ENCODE measurements at regions not wholly inside any gene's neighbourhood (a gene's known extent, or its start where the extent isn't known, plus 50 kb on each side); places are given as distances from the start of the nearest gene placed in this dataset.

- Histone ChIP-seq H3K79me2 (ENCODE audit: low read depth) (no peaks in the 10 kb centered on the region), H3K27me3 (ENCODE audit: insufficient read depth, low read depth) (peaks cover 31% of the 10 kb centered on the region), H3F3A (ENCODE audit: insufficient read depth, low read depth) (no peaks in the 10 kb centered on the region), H3K9me3 (ENCODE audit: insufficient read depth, low read depth) (no peaks in the 10 kb centered on the region), H3K9me2 (ENCODE audit: insufficient read depth) (0 out of 2 replicates have a peak, but pooled peaks cover under 1% of the 10 kb centered on the region), H3K27ac (no peak overlapping the region), H3K4me2 (no peak overlapping the region), H3K4me1 (replicated peaks; ENCODE audit: insufficient read depth) (no peaks in the 10 kb centered on the region), H2AFZ (no peak overlapping the region), H4K20me1 (ENCODE audit: insufficient read depth) (no peaks in the 10 kb centered on the region), H3K36me3 (ENCODE audit: low read depth) (no peaks in the 10 kb centered on the region), H3K4me3 (no peak overlapping the region)
- intact Hi-C loops (cut with micrococcal nuclease; ENCODE audit: unreplicated experiment) = no loop called here
- ChIA-PET CTCF (no interaction called here), POLR2A (ENCODE audit: unreplicated experiment) (no interaction called here)
- no peak for TF ChIP-seq EZH2 (IDR thresholded peaks at IDR 0.05; ENCODE audit: low read depth)
- no peak for TF ChIP-seq CTCF (conservative IDR thresholded peaks at IDR 0.05)
- no TSS peak for BruUV-seq (replicated peaks)
- DNase-seq = no peak
Measured at GRCh38 chr2:30037016-30037415, 109.8 kb upstream of the YPEL5 start.

GRCh38 chr2:30038419-30038818 lies 108.4 kb upstream of the YPEL5 start:
- BruUV-seq (replicated peaks) = no TSS peak
- CTCF ChIA-PET = no interaction called here

DNA sequence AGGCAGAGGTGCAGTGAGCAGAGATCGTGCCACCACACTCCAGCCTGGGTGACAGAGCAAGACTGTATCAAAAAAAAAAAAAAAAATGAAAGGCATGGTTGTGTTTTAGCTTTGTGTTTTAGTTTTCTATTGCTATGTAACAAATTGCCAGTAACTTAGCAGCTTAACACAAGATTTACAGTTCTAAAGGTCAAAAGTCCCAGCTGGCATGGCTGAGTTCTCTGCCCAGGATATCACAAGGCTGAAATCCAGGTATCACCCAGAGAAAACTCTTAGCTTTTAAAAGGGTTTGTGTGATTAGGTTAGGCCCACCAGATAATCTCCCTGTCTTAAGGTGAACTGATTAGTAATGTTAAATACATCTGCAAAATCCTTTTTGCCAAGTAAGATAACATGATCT lies 107.7 kb upstream of the YPEL5 start:
- no peak overlapping the region for H3K4me3 ChIP-seq
- intact Hi-C loops (cut with micrococcal nuclease; ENCODE audit: unreplicated experiment) = no loop called here
- H3K36me3 ChIP-seq (ENCODE audit: low read depth) = no peaks in the 10 kb centered on the region
- no peaks in the 10 kb centered on the region for H3F3A ChIP-seq (ENCODE audit: insufficient read depth, low read depth)
- no peaks in the 10 kb centered on the region for H3K79me2 ChIP-seq (ENCODE audit: low read depth)
- no peak overlapping the region for H3K27ac ChIP-seq
- peaks cover 35% of the 10 kb centered on the region for H3K27me3 ChIP-seq (ENCODE audit: insufficient read depth, low read depth)
- BruUV-seq (replicated peaks) = no TSS peak
- no peaks in the 10 kb centered on the region for H4K20me1 ChIP-seq (ENCODE audit: insufficient read depth)
- DNase-seq = no peak
- ChIA-PET CTCF (interaction anchor here (0.6 kb wide), 1 partner anchor 255 kb away, joined by 3 read pairs; no protein-coding TSS in a partner anchor), POLR2A (ENCODE audit: unreplicated experiment) (interaction anchor here (0.6 kb wide), 1 partner anchor 624 kb away, joined by 4 read pairs; no protein-coding TSS in a partner anchor)
- no peak overlapping the region for H2AFZ ChIP-seq
- no peaks in the 10 kb centered on the region for H3K4me1 ChIP-seq (replicated peaks; ENCODE audit: insufficient read depth)
- H3K9me2 ChIP-seq (ENCODE audit: insufficient read depth) = no peaks in the 10 kb centered on the region
- no peak for TF ChIP-seq CTCF (conservative IDR thresholded peaks at IDR 0.05)
- TF ChIP-seq EZH2 (IDR thresholded peaks at IDR 0.05; ENCODE audit: low read depth) = no peak
- no peaks in the 10 kb centered on the region for H3K9me3 ChIP-seq (ENCODE audit: insufficient read depth, low read depth)
- H3K4me2 ChIP-seq = no peak overlapping the region

More at GRCh38 chr2:30038419-30038818, 108.4 kb upstream of the YPEL5 start:
- H4K20me1 ChIP-seq (ENCODE audit: insufficient read depth) = no peaks in the 10 kb centered on the region
- H2AFZ ChIP-seq = no peak overlapping the region
- POLR2A ChIA-PET (ENCODE audit: unreplicated experiment) = interaction anchor here (0.6 kb wide), 1 partner anchor 623 kb away, joined by 4 read pairs; no protein-coding TSS in a partner anchor
- no peaks in the 10 kb centered on the region for H3K36me3 ChIP-seq (ENCODE audit: low read depth)
- H3K4me3 ChIP-seq = no peak overlapping the region
- H3K27me3 ChIP-seq (ENCODE audit: insufficient read depth, low read depth) = peaks cover 35% of the 10 kb centered on the region
- no peaks in the 10 kb centered on the region for H3F3A ChIP-seq (ENCODE audit: insufficient read depth, low read depth)
- no peak overlapping the region for H3K4me2 ChIP-seq
- H3K9me3 ChIP-seq (ENCODE audit: insufficient read depth, low read depth) = no peaks in the 10 kb centered on the region
- no peaks in the 10 kb centered on the region for H3K79me2 ChIP-seq (ENCODE audit: low read depth)
- intact Hi-C loops (cut with micrococcal nuclease; ENCODE audit: unreplicated experiment) = no loop called here
- TF ChIP-seq EZH2 (IDR thresholded peaks at IDR 0.05; ENCODE audit: low read depth) = no peak
- no peak for TF ChIP-seq CTCF (conservative IDR thresholded peaks at IDR 0.05)
- no peaks in the 10 kb centered on the region for H3K9me2 ChIP-seq (ENCODE audit: insufficient read depth)
- H3K27ac ChIP-seq = no peak overlapping the region
- no peak for DNase-seq
- H3K4me1 ChIP-seq (replicated peaks; ENCODE audit: insufficient read depth) = no peaks in the 10 kb centered on the region

Data from PC-9 (cell line).